CD1c-positive myeloid dendritic cell (primary cell): ENCODE measurements at regions not wholly inside any gene's neighbourhood (a gene's known extent, or its start where the extent isn't known, plus 50 kb on each side); places are given as distances from the start of the nearest gene placed in this dataset.
"Not testable (repeated sequence)": the region's sequence is repeated elsewhere in the genome, so short reads cannot be mapped to it uniquely, and the experiment has no call there.

Experiments used
- DNase-seq: peaks from one replicate; pipeline ENCODE4 v3.0.0-alpha.2; 2016; ENCODE audit errors: extremely low spot score

DNA sequence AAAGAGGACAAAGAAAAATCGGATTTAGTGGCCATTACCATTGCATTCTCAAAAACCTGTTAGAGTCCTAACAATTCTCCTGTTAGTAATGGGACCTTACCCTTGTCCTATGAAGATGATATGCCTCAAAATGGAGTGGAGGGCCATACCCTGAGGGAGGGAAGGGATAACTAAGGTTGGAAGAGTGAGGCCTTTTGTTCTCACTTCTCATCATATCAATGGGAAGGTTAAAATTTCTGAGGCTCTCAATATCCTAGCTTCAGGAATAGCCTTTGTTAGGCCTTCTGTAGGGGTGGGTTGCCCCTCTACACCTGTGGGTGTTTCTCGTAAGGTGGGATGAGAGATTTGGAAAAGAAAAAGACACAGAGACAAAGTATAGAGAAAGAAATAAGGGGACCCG lies 109.4 kb upstream of the SGIP1 start:
- DNase-seq, result not testable (repeated sequence)

DNA sequence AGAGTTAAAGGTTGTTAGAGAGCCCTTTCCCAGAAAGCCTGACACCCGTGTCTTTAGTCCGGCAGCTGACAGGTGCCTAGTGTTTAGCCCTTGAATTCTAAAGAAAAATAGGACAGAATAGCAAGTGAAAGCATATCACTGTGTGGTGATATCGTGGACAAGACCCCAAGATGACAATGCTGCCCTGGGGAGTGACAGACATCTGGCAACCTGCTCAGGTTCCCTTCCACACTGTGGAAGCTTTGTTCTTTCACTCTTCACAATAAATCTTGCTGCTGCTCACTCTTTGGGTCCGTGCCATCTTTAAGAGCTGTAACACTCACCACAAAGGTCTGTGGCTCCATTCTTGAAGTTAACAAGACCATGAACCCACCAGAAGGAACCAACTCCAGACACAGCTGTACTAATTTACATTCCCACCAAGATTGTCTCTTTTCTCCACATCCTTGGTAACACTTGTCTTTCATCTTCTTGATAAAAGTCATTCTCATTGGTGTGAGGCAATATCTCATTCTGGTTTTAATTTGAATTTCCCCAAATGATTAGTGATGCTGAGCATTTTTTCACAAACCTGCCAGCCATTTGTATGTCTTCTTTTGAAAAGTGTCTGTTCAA lies 107.6 kb upstream of the SGIP1 start:
- no peak for DNase-seq

DNA sequence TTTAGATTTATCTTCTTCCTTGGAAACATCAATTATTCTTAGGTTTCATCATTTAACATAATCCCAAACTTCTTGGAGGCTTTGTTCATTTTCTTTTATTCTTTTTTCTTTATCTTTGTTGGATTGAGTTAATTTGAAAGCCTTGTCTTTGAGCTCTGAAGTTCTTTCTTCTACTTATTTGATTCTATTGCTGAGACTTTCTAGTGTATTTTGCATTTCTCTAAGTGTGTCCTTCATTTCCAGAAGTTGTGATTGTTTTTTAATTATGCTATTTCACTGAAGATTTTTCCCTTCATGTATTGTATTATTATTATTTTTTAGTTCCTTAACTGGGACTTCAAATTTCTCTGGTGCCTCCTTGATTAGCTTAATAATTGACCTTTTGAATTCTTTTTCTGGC lies 103.1 kb upstream of the SGIP1 start:
- not testable (repeated sequence) for DNase-seq

- no peak for DNase-seq
These were observed 102.0 kb upstream of the SGIP1 start for GRCh38 chr1:66431999-66432398.

GRCh38 chr1:66433611-66434010 lies 100.3 kb upstream of the SGIP1 start:
- DNase-seq, result no peak

GRCh38 chr1:66434096-66434495 lies 99.9 kb upstream of the SGIP1 start:
- DNase-seq, result no peak

- DNase-seq, result no peak
These were observed 98.4 kb upstream of the SGIP1 start for GRCh38 chr1:66435541-66435940.

DNA sequence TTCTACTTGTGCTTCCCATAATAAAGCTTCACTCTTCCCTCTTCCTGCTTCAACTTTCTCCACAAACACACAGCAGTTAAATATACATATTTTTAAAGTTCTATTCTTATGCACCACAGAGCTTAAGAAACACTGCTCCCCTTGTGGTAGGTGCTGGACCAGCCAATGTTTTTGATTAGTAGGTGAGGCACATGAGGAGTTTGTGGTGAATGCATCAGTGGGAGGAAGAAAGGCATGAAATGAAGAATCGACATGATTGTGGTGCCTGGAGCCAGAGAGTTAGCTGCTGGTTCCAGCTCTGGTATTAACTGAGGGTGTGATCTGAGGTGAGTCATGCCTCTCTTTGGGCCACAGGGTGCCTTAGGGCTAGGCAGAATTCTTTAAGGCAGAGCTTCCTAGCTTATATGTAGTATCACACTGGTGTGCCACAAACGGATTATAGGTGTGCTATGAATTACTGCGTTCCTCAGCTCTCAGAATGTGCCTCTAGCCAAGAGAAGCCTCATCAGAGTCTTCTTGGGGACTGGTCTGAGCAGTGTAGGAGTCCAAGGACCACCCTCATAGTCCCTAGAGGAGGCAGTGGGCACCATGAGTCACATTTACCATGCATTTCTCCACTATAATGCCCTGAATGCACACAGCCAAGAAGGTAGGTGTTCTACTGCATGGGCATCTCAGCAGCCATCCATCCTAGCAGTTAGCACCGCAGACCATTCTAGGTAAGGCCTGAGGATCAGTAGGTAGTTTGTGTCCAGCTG lies 97.4 kb upstream of the SGIP1 start:
- DNase-seq, result peak; percentile 5

DNA sequence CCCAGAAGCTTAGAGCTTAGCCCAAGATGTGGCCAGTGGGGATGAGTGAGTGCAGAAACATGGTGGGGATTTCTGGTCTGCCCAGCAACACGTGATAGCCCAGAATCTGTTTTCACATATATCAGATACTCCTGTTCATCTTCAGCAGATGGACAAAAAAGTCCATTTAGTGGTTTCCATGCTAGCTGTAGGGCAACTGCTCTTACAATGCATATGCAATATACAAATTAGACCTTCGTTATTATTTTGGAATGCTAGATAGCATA lies 96.9 kb upstream of the SGIP1 start:
- DNase-seq, result no peak

- DNase-seq, result peak; percentile 5
These were observed 95.9 kb upstream of the SGIP1 start for GRCh38 chr1:66438062-66438461.

DNA sequence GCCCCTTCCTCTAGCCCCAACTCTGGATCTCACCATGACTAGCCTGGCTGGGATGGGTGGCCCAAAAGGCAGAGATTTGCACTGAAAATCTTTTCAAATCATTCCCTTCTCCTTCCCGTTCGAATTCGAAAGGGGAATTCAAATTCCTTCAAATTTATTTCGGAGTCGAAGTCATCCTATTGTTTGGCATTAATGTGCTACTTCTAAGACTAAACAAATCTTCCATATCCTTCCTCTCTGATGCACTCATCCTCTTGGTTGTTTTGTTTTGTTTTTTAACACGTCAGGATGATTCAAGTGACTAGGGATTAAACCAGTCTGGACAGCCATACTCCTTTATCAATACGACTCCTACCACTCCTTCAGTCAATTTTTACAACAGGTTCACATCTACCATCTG lies 95.5 kb upstream of the SGIP1 start:
- no peak for DNase-seq

GRCh38 chr1:66439031-66439740 lies 94.8 kb upstream of the SGIP1 start:
- peak; percentile 91 for DNase-seq

- no peak for DNase-seq
These were observed 90.2 kb upstream of the SGIP1 start for GRCh38 chr1:66443793-66444192.

GRCh38 chr1:66444438-66445265 lies 89.3 kb upstream of the SGIP1 start:
- no peak for DNase-seq

DNA sequence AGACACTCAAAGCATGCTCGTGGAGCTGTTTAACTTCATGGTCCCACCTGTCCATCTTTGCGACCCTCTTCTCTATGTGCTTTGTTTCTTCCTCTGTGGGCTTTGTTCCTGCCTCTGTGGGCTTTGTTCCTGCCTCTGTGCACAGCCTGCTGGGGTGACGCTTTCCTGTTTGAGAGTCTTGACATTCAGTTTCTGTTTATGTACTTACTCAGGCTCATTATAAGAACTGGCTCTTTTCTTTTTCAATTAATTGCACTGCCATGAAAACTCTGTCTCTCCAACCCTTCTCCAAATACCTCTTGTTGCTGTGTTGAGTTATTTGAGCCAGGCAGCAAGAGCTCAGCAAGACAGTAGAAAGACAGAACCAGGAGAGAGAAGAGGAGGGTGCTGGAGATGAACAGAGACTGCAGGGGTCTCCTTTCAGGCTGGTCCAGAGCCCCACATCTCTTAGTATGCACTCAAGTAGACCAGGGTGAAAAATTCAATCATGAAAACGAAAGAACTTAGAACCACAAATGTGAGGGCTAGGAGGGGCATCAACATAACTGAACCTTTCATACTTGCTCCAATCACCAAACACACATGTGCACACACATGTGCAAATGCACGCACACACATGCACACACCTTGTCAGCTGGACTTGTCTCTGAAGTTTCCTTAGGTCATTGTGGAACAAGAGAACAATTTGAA lies 88.3 kb upstream of the SGIP1 start:
- DNase-seq, result peak; percentile 43

DNA sequence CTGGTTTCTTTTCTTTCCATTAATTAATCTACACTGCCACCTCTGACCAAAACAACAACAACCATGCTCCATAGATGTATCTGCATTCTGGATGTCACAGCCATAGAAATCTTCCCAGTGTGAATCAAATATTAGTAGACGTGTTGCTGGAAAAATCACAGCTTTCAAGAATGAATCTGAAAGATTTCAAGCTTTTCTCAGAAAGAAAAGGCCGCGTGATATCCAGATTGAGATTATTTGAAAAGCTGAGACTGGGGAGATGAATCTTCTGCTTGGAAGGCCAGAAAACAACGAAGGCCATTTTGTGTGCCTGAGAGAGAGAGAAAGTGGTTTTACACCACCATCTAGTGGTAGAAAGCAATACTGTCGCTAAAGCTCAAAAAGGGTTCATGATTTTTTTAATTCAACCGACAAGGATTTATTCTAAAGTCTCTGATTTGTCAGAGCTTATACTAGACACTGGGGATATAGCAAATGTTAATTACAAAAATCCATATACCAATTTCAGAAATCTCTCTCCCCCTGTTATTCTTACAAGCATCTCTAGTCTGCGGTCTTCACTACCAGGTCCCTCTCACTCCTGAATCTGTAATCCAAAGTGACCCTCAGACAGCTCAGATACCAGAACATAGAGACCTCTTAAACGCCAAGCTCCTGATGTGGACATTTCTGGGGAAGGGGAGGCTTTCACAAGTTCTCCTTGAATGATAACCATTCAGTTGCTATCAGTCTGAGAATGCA lies 87.5 kb upstream of the SGIP1 start:
- DNase-seq, result peak; percentile 83

DNA sequence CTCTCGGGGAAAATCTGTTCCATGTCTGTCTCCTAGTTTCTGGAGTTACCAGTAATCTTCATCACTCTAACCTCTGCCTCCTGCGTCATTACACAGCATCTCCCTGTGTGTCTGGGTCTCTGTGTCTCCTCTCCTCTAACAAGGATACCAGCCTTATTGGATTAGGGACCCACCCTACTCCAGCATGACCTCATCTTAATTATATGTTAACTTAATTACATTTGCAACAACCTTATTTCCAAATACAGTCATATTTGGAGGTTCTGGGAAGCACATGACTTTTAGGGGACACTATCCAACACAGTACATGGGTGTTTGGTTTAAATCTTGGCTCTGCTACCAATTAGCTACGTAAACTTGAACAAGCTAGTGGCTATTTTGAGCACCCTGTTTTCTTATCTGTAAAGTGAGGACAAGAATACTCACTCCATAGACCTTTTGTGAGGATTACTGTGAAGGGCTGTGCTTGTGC lies 83.9 kb upstream of the SGIP1 start:
- DNase-seq, result no peak

DNA sequence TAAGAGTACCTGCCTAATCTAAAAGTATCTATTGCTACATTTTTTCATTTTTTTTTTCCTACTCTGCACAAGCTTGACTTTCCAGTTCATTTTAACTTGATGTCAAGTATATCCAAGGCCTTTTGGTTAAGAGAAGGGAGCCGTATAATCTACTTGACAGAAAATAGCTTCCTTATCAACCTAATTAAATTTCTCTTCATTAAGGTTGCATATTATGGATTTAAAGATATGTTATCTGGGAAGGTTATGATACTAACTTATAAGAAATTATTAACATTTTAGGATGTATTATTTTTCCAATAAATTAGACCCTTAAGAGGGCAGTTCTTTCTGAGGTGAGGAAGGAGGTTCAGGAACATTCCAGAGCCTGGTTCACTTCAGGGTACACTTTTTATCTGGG lies 83.1 kb upstream of the SGIP1 start:
- DNase-seq, result no peak

DNA sequence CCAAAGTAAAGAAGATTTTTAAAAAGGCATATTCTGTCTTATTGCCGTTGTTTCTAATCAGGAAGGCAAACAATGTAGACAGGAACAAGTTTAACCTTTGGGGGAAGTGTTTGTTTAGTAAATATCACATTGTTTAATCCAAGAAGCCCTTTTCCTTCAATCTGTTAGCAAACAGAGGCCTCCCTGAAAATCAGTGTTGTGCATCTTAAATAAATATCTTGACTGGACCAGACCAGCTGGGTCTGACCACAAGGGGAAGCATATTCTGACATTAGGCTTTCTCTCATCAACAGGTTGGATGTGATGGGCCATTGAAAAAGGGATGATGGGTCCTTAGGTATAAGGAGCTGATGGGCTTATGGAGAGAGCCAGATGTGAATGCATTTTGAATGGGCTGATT lies 81.8 kb upstream of the SGIP1 start:
- DNase-seq, result no peak

DNA sequence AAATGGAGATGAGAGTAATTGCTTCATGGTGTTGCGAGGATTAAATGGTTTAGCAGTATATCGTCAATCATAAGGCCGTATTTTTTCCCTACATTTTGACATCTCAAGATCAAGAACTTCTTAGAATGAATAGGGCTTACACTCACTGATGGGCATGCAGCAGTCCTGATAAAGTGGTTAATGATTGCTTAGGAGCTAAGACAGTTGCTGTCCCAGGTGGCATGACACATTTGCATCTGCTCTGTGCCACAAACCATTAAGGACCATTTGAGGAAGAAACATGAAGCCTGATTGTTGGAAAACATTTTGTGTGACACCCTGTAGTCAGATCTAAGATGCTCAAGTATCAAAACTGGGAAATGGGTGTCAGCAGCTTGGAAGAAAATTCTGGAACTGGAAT lies 81.0 kb upstream of the SGIP1 start:
- no peak for DNase-seq

DNA sequence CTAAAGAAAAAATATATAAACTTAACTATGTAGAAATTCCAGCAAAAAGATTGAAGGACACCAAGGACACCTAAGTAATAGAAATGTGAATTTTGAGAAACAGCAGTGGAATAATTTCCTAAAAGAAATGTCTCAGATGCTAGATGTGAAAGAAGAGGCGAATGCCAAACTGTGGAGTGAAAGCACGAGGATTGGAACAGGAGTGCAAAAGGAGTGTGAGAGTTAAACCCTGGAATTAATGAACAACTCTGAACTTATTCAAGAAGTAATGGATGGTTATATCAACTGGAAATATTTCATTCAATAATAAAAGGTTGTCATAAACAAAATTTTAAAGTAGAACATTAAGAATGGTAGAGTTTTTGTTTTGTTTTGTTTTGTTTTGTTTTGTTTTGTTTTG lies 78.5 kb upstream of the SGIP1 start:
- no peak for DNase-seq
